DOHH2 (cell line): ENCODE measurements at regions not wholly inside any gene's neighbourhood (a gene's known extent, or its start where the extent isn't known, plus 50 kb on each side); places are given as distances from the start of the nearest gene placed in this dataset.

Experiments used
- EZH2phosphoT487 ChIP-seq: fragments of 200-600 bp; sonication (generic); IDR thresholded peaks from 2 replicates; pipeline ENCODE4 v1.6.1; 2017; ENCODE audit warnings: borderline replicate concordance, mild to moderate bottlenecking, antibody characterized with exemption, low read length, moderate library complexity, mixed read lengths
- TF ChIP-seq, protein P1 (sequence below): fragments of 200-600 bp; sonication (generic); IDR thresholded peaks from one replicate; pipeline ENCODE4 v1.5.1; 2014; ENCODE audit warnings: antibody characterized with exemption, mild to moderate bottlenecking, low read depth, low read length; ENCODE audit not compliant: poor library complexity, severe bottlenecking

GRCh38 chr16:51699686-51700396 is 548.8 kb upstream of the SALL1 start:
- TF ChIP-seq, protein P1, sequence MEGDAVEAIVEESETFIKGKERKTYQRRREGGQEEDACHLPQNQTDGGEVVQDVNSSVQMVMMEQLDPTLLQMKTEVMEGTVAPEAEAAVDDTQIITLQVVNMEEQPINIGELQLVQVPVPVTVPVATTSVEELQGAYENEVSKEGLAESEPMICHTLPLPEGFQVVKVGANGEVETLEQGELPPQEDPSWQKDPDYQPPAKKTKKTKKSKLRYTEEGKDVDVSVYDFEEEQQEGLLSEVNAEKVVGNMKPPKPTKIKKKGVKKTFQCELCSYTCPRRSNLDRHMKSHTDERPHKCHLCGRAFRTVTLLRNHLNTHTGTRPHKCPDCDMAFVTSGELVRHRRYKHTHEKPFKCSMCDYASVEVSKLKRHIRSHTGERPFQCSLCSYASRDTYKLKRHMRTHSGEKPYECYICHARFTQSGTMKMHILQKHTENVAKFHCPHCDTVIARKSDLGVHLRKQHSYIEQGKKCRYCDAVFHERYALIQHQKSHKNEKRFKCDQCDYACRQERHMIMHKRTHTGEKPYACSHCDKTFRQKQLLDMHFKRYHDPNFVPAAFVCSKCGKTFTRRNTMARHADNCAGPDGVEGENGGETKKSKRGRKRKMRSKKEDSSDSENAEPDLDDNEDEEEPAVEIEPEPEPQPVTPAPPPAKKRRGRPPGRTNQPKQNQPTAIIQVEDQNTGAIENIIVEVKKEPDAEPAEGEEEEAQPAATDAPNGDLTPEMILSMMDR, result no peak
- no peak for TF ChIP-seq EZH2phosphoT487
